GM10248 (cell line): ENCODE measurements at regions not wholly inside any gene's neighbourhood (a gene's known extent, or its start where the extent isn't known, plus 50 kb on each side); places are given as distances from the start of the nearest gene placed in this dataset.

Experiments
- CTCF ChIA-PET: fragments of 300-600 bp; sonication (Branson Sonifier 250); formaldehyde crosslinking; extraction: SDS; loops from one replicate; lab custom pipeline; 2021; ENCODE audit warnings: antibody characterized with exemption; lab: Yijun Ruan, JAX
- POLR2A ChIA-PET: fragments of 350-650 bp; sonication (Branson Sonifier 250); formaldehyde crosslinking; extraction: SDS; loops from one replicate; lab custom pipeline; 2020; ENCODE audit warnings: antibody characterized with exemption; lab: Yijun Ruan, JAX
- DNase-seq: peaks from one replicate; pipeline ENCODE4 v3.0.0; 2012; ENCODE audit errors: extremely low spot score
- CTCF ChIP-seq: IDR thresholded peaks from 2 replicates; pipeline ENCODE4 v1.5.1; 2012; ENCODE audit warnings: mild to moderate bottlenecking, low read depth; ENCODE audit errors: extremely low read depth, missing control alignments, control extremely low read depth

GRCh38 chr10:2942938-2943337 is 124.4 kb upstream of the PFKP start:
- ChIA-PET CTCF (no interaction called here), POLR2A (no interaction called here)
- DNase-seq: no peak
- no peak for TF ChIP-seq CTCF

GRCh38 chr10:2938869-2939268 is 128.5 kb upstream of the PFKP start:
- POLR2A ChIA-PET: no interaction called here
- no peak for TF ChIP-seq CTCF
- DNase-seq: no peak
- CTCF ChIA-PET: interaction anchor here (3.9 kb wide), 1 partner anchor 105 kb away, joined by 26 read pairs; no protein-coding TSS in a partner anchor

- CTCF ChIA-PET: interaction anchor here (2.5 to 3.9 kb wide), 2 partner anchors 8 to 107 kb away, joined by 11 to 26 read pairs; no protein-coding TSS in a partner anchor
- TF ChIP-seq CTCF: no peak
- POLR2A ChIA-PET: no interaction called here
- no peak for DNase-seq
Measured at GRCh38 chr10:2936816-2937215, 130.5 kb upstream of the PFKP start.

- no peak for TF ChIP-seq CTCF
- ChIA-PET POLR2A (no interaction called here), CTCF (interaction anchor here (2.5 to 3.9 kb wide), 2 partner anchors 7 to 108 kb away, joined by 11 to 26 read pairs; no protein-coding TSS in a partner anchor)
- no peak for DNase-seq
Measured at GRCh38 chr10:2935647-2936386, 131.5 kb upstream of the PFKP start.

GRCh38 chr10:2933924-2934323 is 133.4 kb upstream of the PFKP start:
- no peak for TF ChIP-seq CTCF
- POLR2A ChIA-PET: no interaction called here
- no peak for DNase-seq
- CTCF ChIA-PET: no interaction called here

GRCh38 chr10:2933519-2933918 is 133.8 kb upstream of the PFKP start:
- ChIA-PET CTCF (no interaction called here), POLR2A (no interaction called here)
- no peak for DNase-seq
- no peak for TF ChIP-seq CTCF
